ENCODE measurements at regions not wholly inside any gene's neighbourhood (a gene's known extent, or its start where the extent isn't known, plus 50 kb on each side); places are given as distances from the start of the nearest gene placed in this dataset.

GRCh38 chr17:34156741-34157589, 98.1 kb upstream of the CCL2 start:
- WGBS, result 5% methylated on average over 42 of the region's 42 CpGs
- no peak for DNase-seq (ENCODE audit: low spot score)

GRCh38 chr17:34161690-34162089, 93.4 kb upstream of the CCL2 start:
- no peak for DNase-seq (ENCODE audit: low spot score)
- Histone ChIP-seq H3K27me3 (ENCODE audit: control insufficient read depth in 4 of 4, insufficient read depth in 4 of 4, low read length in 3 of 4) (peaks cover 0 to 23% (median 6%) of the 10 kb centered on the region in 4 donors), H3K4me3 (ENCODE audit: low read depth in 1 of 3, low read length in 3 of 3) (no peak overlapping the region), H3K27ac (ENCODE audit: low read depth in 1 of 2, low read length in 2 of 2) (no peak overlapping the region), H3K9ac (ENCODE audit: low read depth in 1 of 2, low read length in 2 of 2) (no peak overlapping the region), H3K9me3 (ENCODE audit: control insufficient read depth in 4 of 4, low read length in 3 of 4) (peaks cover 0 to 7% (median 0%) of the 10 kb centered on the region in 4 donors), H3K4me1 (ENCODE audit: control insufficient read depth in 4 of 4, insufficient read depth in 4 of 4, low read length in 3 of 4) (no peaks in the 10 kb centered on the region), H3K36me3 (ENCODE audit: control insufficient read depth in 4 of 4, insufficient read depth in 3 of 4, low read depth in 1 of 4, low read length in 3 of 4) (no peaks in the 10 kb centered on the region)
- 69% methylated on average over 4 of the region's 4 CpGs for WGBS
- TF ChIP-seq JUND (IDR thresholded peaks at IDR 0.05) (no peak), FOXA1 (IDR thresholded peaks at IDR 0.05) (no peak), HNF4G (IDR thresholded peaks at IDR 0.05) (no peak), FOXA2 (IDR thresholded peaks at IDR 0.05) (no peak), SP1 (IDR thresholded peaks at IDR 0.05) (no peak), HNF4A (conservative IDR thresholded peaks at IDR 0.05) (no peak), ATF3 (IDR thresholded peaks at IDR 0.05) (no peak), TAF1 (conservative IDR thresholded peaks at IDR 0.05) (no peak), NR2F2 (IDR thresholded peaks at IDR 0.05) (no peak), MAX (IDR thresholded peaks at IDR 0.05) (no peak), RAD21 (IDR thresholded peaks at IDR 0.05) (no peak), CTCF (IDR thresholded peaks at IDR 0.05; ENCODE audit: low read depth, low read length, missing input control) (no peak), YY1 (IDR thresholded peaks at IDR 0.05) (no peak), ZBTB33 (IDR thresholded peaks at IDR 0.05) (no peak), EGR1 (IDR thresholded peaks at IDR 0.05; ENCODE audit: low read depth in 2 of 2) (no peak), GABPA (IDR thresholded peaks at IDR 0.05 in 1 of 2, conservative IDR thresholded peaks at IDR 0.05 in 1 of 2) (no peak), REST (IDR thresholded peaks at IDR 0.05) (no peak), RXRA (IDR thresholded peaks at IDR 0.05) (no peak)

More at GRCh38 chr17:34156741-34157589, 98.1 kb upstream of the CCL2 start:
- no peak overlapping the region for H3K9ac ChIP-seq (ENCODE audit: low read depth in 1 of 2, low read length in 2 of 2)
- H3K27ac ChIP-seq (ENCODE audit: low read depth in 1 of 2, low read length in 2 of 2), result no peak overlapping the region
- no peak for TF ChIP-seq CTCF (IDR thresholded peaks at IDR 0.05; ENCODE audit: low read depth, low read length, missing input control)
- TF ChIP-seq FOXA2 (IDR thresholded peaks at IDR 0.05), result no peak
- H3K4me1 ChIP-seq (ENCODE audit: control insufficient read depth in 4 of 4, insufficient read depth in 4 of 4, low read length in 3 of 4), result no peaks in the 10 kb centered on the region
- H3K4me3 ChIP-seq (ENCODE audit: low read depth in 1 of 3, low read length in 3 of 3), result no peak overlapping the region
- H3K36me3 ChIP-seq (ENCODE audit: control insufficient read depth in 4 of 4, insufficient read depth in 3 of 4, low read depth in 1 of 4, low read length in 3 of 4), result no peaks in the 10 kb centered on the region
- peaks cover 0 to 20% (median 7%) of the 10 kb centered on the region in 4 donors for H3K27me3 ChIP-seq (ENCODE audit: control insufficient read depth in 4 of 4, insufficient read depth in 4 of 4, low read length in 3 of 4)
- H3K9me3 ChIP-seq (ENCODE audit: control insufficient read depth in 4 of 4, low read length in 3 of 4), result peaks cover 0 to 7% (median 0%) of the 10 kb centered on the region in 4 donors

All from liver (tissue), 8 donors.